ENCODE measurements at regions not wholly inside any gene's neighbourhood (a gene's known extent, or its start where the extent isn't known, plus 50 kb on each side); places are given as distances from the start of the nearest gene placed in this dataset.

DNA sequence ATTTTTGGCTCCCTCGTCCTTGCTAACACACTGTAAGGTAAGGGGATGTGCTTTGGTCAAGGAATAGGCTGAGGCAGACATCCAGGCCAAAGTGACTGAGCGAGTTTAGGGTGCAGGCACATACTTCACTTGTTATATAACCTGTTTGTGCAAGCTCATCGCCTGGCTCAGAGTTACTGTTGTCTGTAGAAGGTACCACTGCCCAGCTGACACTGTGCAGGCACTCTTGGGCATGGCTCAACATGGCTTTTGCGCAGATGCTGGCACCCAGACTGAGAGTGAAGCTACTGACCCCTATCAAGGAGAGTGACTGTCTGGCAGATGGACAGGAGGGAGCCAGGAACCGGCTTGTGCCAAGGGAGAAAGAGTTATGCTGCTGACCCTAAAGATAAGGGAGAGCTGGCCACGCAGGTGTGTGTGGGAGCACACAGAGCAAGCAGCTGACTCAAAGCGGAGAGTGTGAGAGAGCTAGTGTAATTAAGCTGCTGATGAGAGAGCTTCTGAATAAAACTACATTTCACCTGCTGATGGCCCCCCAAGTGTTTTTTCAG is 307.3 kb upstream of the USP24 start:
- POLR2A ChIA-PET (ENCODE audit: unreplicated experiment), result interaction anchor here (0.6 kb wide), 1 partner anchor 12 kb away, joined by 3 read pairs; no protein-coding TSS in a partner anchor
- Histone ChIP-seq H3K36me3 (ENCODE audit: low read depth, low read length) (no peaks in the 10 kb centered on the region), H3K9me2 (replicated peaks; ENCODE audit: low read length) (no peaks in the 10 kb centered on the region), H3F3A (ENCODE audit: low read length, unreplicated experiment) (no peaks in the 10 kb centered on the region), H3K4me3 (ENCODE audit: low read length) (no peak overlapping the region), H3K4me2 (ENCODE audit: low read length) (no peak overlapping the region), H3K27ac (ENCODE audit: low read length) (no peak overlapping the region), H3K9me3 (ENCODE audit: low read length) (no peaks in the 10 kb centered on the region), H3K79me2 (ENCODE audit: low read length) (no peaks in the 10 kb centered on the region), H3K9ac (ENCODE audit: low read length) (no peak overlapping the region), H3K4me1 (ENCODE audit: insufficient read depth, low read length) (no peaks in the 10 kb centered on the region), H4K20me1 (ENCODE audit: low read length) (no peaks in the 10 kb centered on the region), H2AFZ (ENCODE audit: low read length) (no peak overlapping the region), H3K27me3 (ENCODE audit: low read length) (no peaks in the 10 kb centered on the region)
- TF ChIP-seq EZH2 (IDR thresholded peaks at IDR 0.05; ENCODE audit: low read length, unreplicated experiment) (no peak), EZH2phosphoT487 (IDR thresholded peaks at IDR 0.05; ENCODE audit: borderline replicate concordance, low read length) (no peak)
- TF ChIP-seq, protein P1, sequence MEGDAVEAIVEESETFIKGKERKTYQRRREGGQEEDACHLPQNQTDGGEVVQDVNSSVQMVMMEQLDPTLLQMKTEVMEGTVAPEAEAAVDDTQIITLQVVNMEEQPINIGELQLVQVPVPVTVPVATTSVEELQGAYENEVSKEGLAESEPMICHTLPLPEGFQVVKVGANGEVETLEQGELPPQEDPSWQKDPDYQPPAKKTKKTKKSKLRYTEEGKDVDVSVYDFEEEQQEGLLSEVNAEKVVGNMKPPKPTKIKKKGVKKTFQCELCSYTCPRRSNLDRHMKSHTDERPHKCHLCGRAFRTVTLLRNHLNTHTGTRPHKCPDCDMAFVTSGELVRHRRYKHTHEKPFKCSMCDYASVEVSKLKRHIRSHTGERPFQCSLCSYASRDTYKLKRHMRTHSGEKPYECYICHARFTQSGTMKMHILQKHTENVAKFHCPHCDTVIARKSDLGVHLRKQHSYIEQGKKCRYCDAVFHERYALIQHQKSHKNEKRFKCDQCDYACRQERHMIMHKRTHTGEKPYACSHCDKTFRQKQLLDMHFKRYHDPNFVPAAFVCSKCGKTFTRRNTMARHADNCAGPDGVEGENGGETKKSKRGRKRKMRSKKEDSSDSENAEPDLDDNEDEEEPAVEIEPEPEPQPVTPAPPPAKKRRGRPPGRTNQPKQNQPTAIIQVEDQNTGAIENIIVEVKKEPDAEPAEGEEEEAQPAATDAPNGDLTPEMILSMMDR (conservative IDR thresholded peaks at IDR 0.05; ENCODE audit: low read depth, low read length), result no peak
- BruUV-seq (replicated peaks), result no TSS peak
- ATAC-seq (no peak), DNase-seq (no peak)
- intact Hi-C loops (cut with micrococcal nuclease), result no loop called here
- CTCF ChIA-PET, result no interaction called here

GRCh38 chr1:55520861-55521260 is 305.7 kb upstream of the USP24 start:
- POLR2A ChIA-PET (ENCODE audit: unreplicated experiment), result no interaction called here

More at GRCh38 chr1:55520861-55521260, 305.7 kb upstream of the USP24 start:
- ATAC-seq (no peak), DNase-seq (no peak)
- Histone ChIP-seq H2AFZ (ENCODE audit: low read length) (no peak overlapping the region), H3K36me3 (ENCODE audit: low read depth, low read length) (no peaks in the 10 kb centered on the region), H3K27me3 (ENCODE audit: low read length) (no peaks in the 10 kb centered on the region), H3K4me1 (ENCODE audit: insufficient read depth, low read length) (no peaks in the 10 kb centered on the region), H3K4me3 (ENCODE audit: low read length) (no peak overlapping the region), H3K9ac (ENCODE audit: low read length) (no peak overlapping the region), H3K9me2 (replicated peaks; ENCODE audit: low read length) (no peaks in the 10 kb centered on the region), H3K79me2 (ENCODE audit: low read length) (no peaks in the 10 kb centered on the region), H3K27ac (ENCODE audit: low read length) (no peak overlapping the region), H4K20me1 (ENCODE audit: low read length) (no peaks in the 10 kb centered on the region), H3F3A (ENCODE audit: low read length, unreplicated experiment) (no peaks in the 10 kb centered on the region), H3K4me2 (ENCODE audit: low read length) (no peak overlapping the region), H3K9me3 (ENCODE audit: low read length) (no peaks in the 10 kb centered on the region)
- no TSS peak for BruUV-seq (replicated peaks)
- TF ChIP-seq EZH2 (IDR thresholded peaks at IDR 0.05; ENCODE audit: low read length, unreplicated experiment) (no peak), EZH2phosphoT487 (IDR thresholded peaks at IDR 0.05; ENCODE audit: borderline replicate concordance, low read length) (no peak)
- TF ChIP-seq, protein P1 (conservative IDR thresholded peaks at IDR 0.05; ENCODE audit: low read depth, low read length), result no peak
- intact Hi-C loops (cut with micrococcal nuclease), result no loop called here
- CTCF ChIA-PET, result no interaction called here
